A673 (cell line): ENCODE measurements at regions not wholly inside any gene's neighbourhood (a gene's known extent, or its start where the extent isn't known, plus 50 kb on each side); places are given as distances from the start of the nearest gene placed in this dataset.
"Not testable (repeated sequence)": the region's sequence is repeated elsewhere in the genome, so short reads cannot be mapped to it uniquely, and the experiment has no call there.

Experiments used
- BruUV-seq: library from RNA; stranded (reverse); fragments of 400-500 nt; replicated peaks from 2 replicates; lab custom pipeline; 2021; lab: Mats Ljungman, UMichigan
- CTCF ChIA-PET: fragments of 300-600 bp; sonication (Branson Sonifier 250); formaldehyde crosslinking; loops from one replicate; lab custom pipeline; 2022; ENCODE audit warnings: antibody characterized with exemption; lab: Charles Lee
- POLR2A ChIA-PET: fragments of 300-600 bp; sonication (Branson Sonifier 250); formaldehyde crosslinking; loops from one replicate; lab custom pipeline; 2022; ENCODE audit warnings: antibody characterized with exemption; ENCODE audit not compliant: low non-redundant PET; lab: Charles Lee
- DNase-seq: peaks from one replicate; pipeline ENCODE4 v3.0.0-alpha.2; 2015; ENCODE audit warnings: low spot score
- H3K27ac ChIP-seq: fragments of 200-600 bp; sonication (generic); 2 replicates; pipeline ENCODE4 v1.5.1; 2016; ENCODE audit warnings: mixed run types, low read depth, mild to moderate bottlenecking, mixed read lengths, antibody characterized with exemption, low read length; ENCODE audit not compliant: poor library complexity, severe bottlenecking
- H3K27me3 ChIP-seq: fragments of 200-600 bp; sonication (generic); replicated peaks from 2 replicates; pipeline ENCODE4 v1.6.1; 2017; ENCODE audit warnings: mixed run types, low read depth, mild to moderate bottlenecking, mixed read lengths, antibody characterized with exemption, low read length; ENCODE audit not compliant: insufficient read depth, poor library complexity
- H3K36me3 ChIP-seq: fragments of 200-600 bp; sonication (generic); 2 replicates; pipeline ENCODE4 v1.6.1; 2016; ENCODE audit warnings: mixed run types, mild to moderate bottlenecking, mixed read lengths, antibody characterized with exemption, low read length; ENCODE audit not compliant: insufficient read depth, poor library complexity, severe bottlenecking
- H3K4me1 ChIP-seq: fragments of 200-600 bp; sonication (generic); 2 replicates; pipeline ENCODE4 v1.6.1; 2017; ENCODE audit warnings: mixed run types, mild to moderate bottlenecking, mixed read lengths, antibody characterized with exemption, low read length; ENCODE audit not compliant: insufficient read depth, poor library complexity, severe bottlenecking
- H3K4me3 ChIP-seq: fragments of 200-600 bp; sonication (generic); 2 replicates; pipeline ENCODE4 v1.5.1; 2016; ENCODE audit warnings: low read depth, mixed run types, mild to moderate bottlenecking, mixed read lengths, low read length; ENCODE audit not compliant: poor library complexity, severe bottlenecking
- H3K9me3 ChIP-seq: fragments of 200-600 bp; sonication (generic); 2 replicates; pipeline ENCODE4 v1.6.1; 2016; ENCODE audit warnings: mixed run types, low read depth, mild to moderate bottlenecking, mixed read lengths, antibody characterized with exemption, low read length; ENCODE audit not compliant: poor library complexity, severe bottlenecking
- CTCF ChIP-seq: fragments of 300-800, 200-600 bp; sonication (generic); conservative IDR thresholded peaks from 2 replicates; pipeline ENCODE4 v1.5.1; 2017; ENCODE audit warnings: low read depth, mild to moderate bottlenecking, antibody characterized with exemption, low read length, moderate library complexity, mixed read lengths
- EZH2 ChIP-seq: fragments of 200-600 bp; sonication (generic); IDR thresholded peaks from 2 replicates; pipeline ENCODE4 v1.6.1; 2017; ENCODE audit warnings: borderline replicate concordance, low read depth, mild to moderate bottlenecking, mixed read lengths, antibody characterized with exemption, low read length; ENCODE audit not compliant: poor library complexity, severe bottlenecking
- intact Hi-C: fragments of 100-400 bp; cut with micrococcal nuclease; formaldehyde crosslinking; loops from one replicate; pipeline ENCODE4 v1.10.0; 2022; ENCODE audit not compliant: unreplicated experiment

GRCh38 chr11:48649064-48649463 lies 160.5 kb downstream of the OR4A47 start:
- CTCF ChIA-PET, H3K4me3 ChIP-seq, BruUV-seq, H3K27ac ChIP-seq, intact Hi-C loops, POLR2A ChIA-PET, H3K27me3 ChIP-seq, DNase-seq, H3K36me3 ChIP-seq, H3K4me1 ChIP-seq: not testable (repeated sequence)
- H3K9me3 ChIP-seq: peaks cover 55% of the 10 kb centered on the region

DNA sequence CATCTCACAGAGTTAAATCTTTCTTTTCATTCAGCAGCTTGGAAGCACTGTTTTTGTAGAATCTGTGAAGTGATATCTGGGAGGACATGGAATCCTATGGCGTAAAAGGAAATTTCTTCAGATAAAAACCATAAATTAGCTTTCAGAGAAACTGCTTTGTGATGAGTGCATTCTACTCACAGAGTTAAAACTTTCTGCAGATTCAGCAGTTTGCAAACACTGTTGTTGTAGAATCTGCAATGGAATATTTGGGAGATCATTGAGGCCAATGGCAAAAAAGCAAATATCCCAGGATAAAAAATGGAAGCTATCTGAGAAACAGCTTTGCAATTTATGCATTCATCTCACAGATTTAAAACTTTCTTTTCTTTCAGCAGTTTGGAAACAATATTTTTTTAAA lies 180.6 kb downstream of the OR4A47 start:
- H3K27ac ChIP-seq: no peak overlapping the region
- no peak for DNase-seq
- H3K27me3 ChIP-seq: no peaks in the 10 kb centered on the region
- no peak overlapping the region for H3K4me3 ChIP-seq
- H3K36me3 ChIP-seq: no peaks in the 10 kb centered on the region
- no peak for TF ChIP-seq CTCF
- no peak for TF ChIP-seq EZH2
- peaks cover 86% of the 10 kb centered on the region for H3K9me3 ChIP-seq
- POLR2A ChIA-PET: no interaction called here
- CTCF ChIA-PET: no interaction called here
- BruUV-seq: no TSS peak
- no peaks in the 10 kb centered on the region for H3K4me1 ChIP-seq
- intact Hi-C loops: loop anchor here (10.0 kb wide), 1 partner anchor 166 kb away; no protein-coding TSS in a partner anchor

- intact Hi-C loops: no loop called here
- no peak for DNase-seq
- POLR2A ChIA-PET: no interaction called here
- Histone ChIP-seq H3K9me3 (peaks cover 77% of the 10 kb centered on the region), H3K36me3 (no peaks in the 10 kb centered on the region), H3K27ac (no peak overlapping the region), H3K27me3 (no peaks in the 10 kb centered on the region), H3K4me1 (no peaks in the 10 kb centered on the region), H3K4me3 (no peak overlapping the region)
- TF ChIP-seq EZH2 (no peak), CTCF (no peak)
- CTCF ChIA-PET: no interaction called here
- no TSS peak for BruUV-seq
Measured at GRCh38 chr11:48675945-48676344, 187.4 kb downstream of the OR4A47 start.

- BruUV-seq: no TSS peak
- Histone ChIP-seq H3K4me3 (no peak overlapping the region), H3K36me3 (no peaks in the 10 kb centered on the region), H3K4me1 (no peaks in the 10 kb centered on the region), H3K27ac (no peak overlapping the region), H3K9me3 (peaks cover 53% of the 10 kb centered on the region), H3K27me3 (no peaks in the 10 kb centered on the region)
- intact Hi-C loops: no loop called here
- DNase-seq: no peak
- ChIA-PET CTCF (no interaction called here), POLR2A (no interaction called here)
- TF ChIP-seq CTCF: no peak
- TF ChIP-seq EZH2: no peak
Measured at GRCh38 chr11:48683226-48683720, 194.7 kb downstream of the OR4A47 start.

GRCh38 chr11:48729503-48729902 lies 240.9 kb downstream of the OR4A47 start:
- H3K9me3 ChIP-seq: peaks cover 66% of the 10 kb centered on the region
- H3K4me3 ChIP-seq, CTCF ChIA-PET, intact Hi-C loops, POLR2A ChIA-PET, DNase-seq, H3K4me1 ChIP-seq, H3K27ac ChIP-seq, H3K27me3 ChIP-seq, BruUV-seq, H3K36me3 ChIP-seq: not testable (repeated sequence)
